Esophagus mucosa (tissue), 1 donor: ENCODE measurements at regions not wholly inside any gene's neighbourhood (a gene's known extent, or its start where the extent isn't known, plus 50 kb on each side); places are given as distances from the start of the nearest gene placed in this dataset.
"Not testable (repeated sequence)": the region's sequence is repeated elsewhere in the genome, so short reads cannot be mapped to it uniquely, and the experiment has no call there.

ENCODE experiments used
- ATAC-seq: fragments of 200-7000 bp; cut with Tn5 transposase; one replicate; pipeline ENCODE4 v1.9.1; 2020
- donor health status: DM: yes; HTN: yes; CAD: no.

- no peak for ATAC-seq
Observed at GRCh38 chr13:48583859-48584311, 51.0 kb upstream of the RCBTB2 start.

GRCh38 chr13:48585456-48585840 lies 52.6 kb upstream of the RCBTB2 start:
- ATAC-seq, result peak; percentile 53

- peak; percentile 55 for ATAC-seq
Observed at GRCh38 chr13:48586591-48587103, 53.8 kb upstream of the RCBTB2 start.

- ATAC-seq, result no peak
Observed at GRCh38 chr13:48588120-48588519, 55.2 kb upstream of the RCBTB2 start.

- no peak for ATAC-seq
Observed at GRCh38 chr13:48590141-48590901, 57.4 kb upstream of the RCBTB2 start.

GRCh38 chr13:48591124-48591872 lies 58.4 kb upstream of the RCBTB2 start:
- not testable (repeated sequence) for ATAC-seq

GRCh38 chr13:48591889-48592687 lies 59.2 kb upstream of the RCBTB2 start:
- no peak for ATAC-seq

GRCh38 chr13:48592688-48593049 lies 59.8 kb upstream of the RCBTB2 start:
- ATAC-seq, result no peak

GRCh38 chr13:48593536-48593935 lies 60.2 kb upstream of the CYSLTR2 start:
- ATAC-seq, result no peak

GRCh38 chr13:48594096-48594815 lies 59.5 kb upstream of the CYSLTR2 start:
- ATAC-seq, result no peak

- peak; percentile 83 for ATAC-seq
Observed at GRCh38 chr13:48595431-48596429, 58.0 kb upstream of the CYSLTR2 start.

GRCh38 chr13:48600374-48601364 lies 53.1 kb upstream of the CYSLTR2 start:
- ATAC-seq, result no peak

- ATAC-seq, result no peak
Observed at GRCh38 chr13:48602296-48603016, 51.3 kb upstream of the CYSLTR2 start.

GRCh38 chr13:48603375-48603774 lies 50.4 kb upstream of the CYSLTR2 start:
- no peak for ATAC-seq
